ENCODE measurements at regions not wholly inside any gene's neighbourhood (a gene's known extent, or its start where the extent isn't known, plus 50 kb on each side); places are given as distances from the start of the nearest gene placed in this dataset.

DNA sequence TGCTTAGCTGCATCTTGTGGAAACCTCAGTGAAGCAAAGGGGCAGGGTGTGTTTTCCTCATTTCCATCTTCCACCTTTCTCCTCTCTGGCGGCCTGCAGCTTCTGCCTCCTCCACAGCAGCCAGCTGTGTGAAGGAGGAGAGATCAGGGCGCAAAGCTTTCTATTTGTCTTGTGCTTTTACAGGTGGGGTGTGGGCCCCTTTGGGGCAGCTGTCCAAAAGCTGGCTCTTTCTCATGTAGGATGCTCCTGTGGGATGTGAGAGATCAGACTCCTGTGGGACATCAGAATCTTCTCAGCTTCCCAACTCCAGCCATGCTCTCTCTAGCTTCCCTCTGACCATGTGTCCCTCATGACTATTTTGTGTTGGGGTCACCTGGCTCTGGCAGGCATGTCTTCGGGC lies 227.1 kb downstream of the MID1 start:
- DNase-seq = no peak

DNA sequence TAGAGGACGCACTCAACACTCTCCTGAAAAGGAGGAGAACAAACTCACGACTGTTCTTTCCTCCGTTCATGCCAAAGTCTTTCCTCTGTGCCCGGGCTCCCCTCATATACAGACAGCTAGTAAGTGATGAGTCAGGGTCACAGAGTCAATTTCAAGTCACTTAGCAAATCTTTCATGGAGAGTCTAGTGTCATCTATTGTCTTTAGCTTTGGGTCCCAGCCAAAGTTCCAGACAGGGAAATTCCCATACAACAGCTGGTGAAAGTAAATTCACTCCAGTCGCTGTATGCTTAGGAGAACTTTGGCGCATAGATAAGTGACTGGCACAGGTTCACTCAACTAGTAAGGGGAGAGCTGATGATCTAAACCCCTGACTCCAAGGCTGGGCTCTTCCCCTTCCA lies 226.5 kb downstream of the MID1 start:
- no peak for DNase-seq

DNA sequence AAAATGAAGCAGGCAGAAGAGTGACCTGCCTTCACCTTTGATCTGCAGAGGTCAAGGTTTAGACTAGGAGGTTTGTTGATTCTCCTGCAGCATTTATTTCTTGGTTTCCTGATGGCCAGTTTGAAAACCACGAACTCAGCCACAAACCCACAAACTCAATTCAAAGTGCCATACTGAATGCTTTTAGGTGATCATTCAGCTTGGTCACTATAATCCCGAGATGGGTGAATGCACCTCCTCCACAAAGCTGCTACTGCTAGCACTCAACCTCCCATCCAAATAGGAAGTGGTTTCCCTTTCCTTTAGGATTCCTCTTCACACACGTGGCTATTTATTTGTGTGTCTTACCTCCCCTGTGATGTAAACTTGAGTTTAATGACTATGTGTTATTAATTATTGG lies 225.2 kb downstream of the MID1 start:
- DNase-seq = no peak
